H9 (cell line): ENCODE measurements at regions not wholly inside any gene's neighbourhood (a gene's known extent, or its start where the extent isn't known, plus 50 kb on each side); places are given as distances from the start of the nearest gene placed in this dataset.

Source experiments
- DNase-seq: peaks from one replicate; pipeline ENCODE4 v3.0.0-alpha.2; 2017
- H2AFZ ChIP-seq: one replicate; pipeline ENCODE4 v1.6.1; 2013; ENCODE audit warnings: mild to moderate bottlenecking, low read length, control low read depth, moderate library complexity
- H2AK5ac ChIP-seq: 2 replicates; pipeline ENCODE4 v1.6.1; 2013; ENCODE audit warnings: low read length, control low read depth, mixed read lengths; ENCODE audit not compliant: insufficient read length
- H2BK120ac ChIP-seq: one replicate; pipeline ENCODE4 v1.6.1; 2013; ENCODE audit warnings: low read depth, mild to moderate bottlenecking, low read length, control low read depth, inconsistent platforms; ENCODE audit not compliant: poor library complexity, severe bottlenecking
- H2BK12ac ChIP-seq: 2 replicates; pipeline ENCODE4 v1.6.1; 2013; ENCODE audit warnings: low read length, control low read depth, mixed read lengths, low read depth; ENCODE audit not compliant: insufficient read length
- H2BK15ac ChIP-seq: 2 replicates; pipeline ENCODE4 v1.6.1; 2013; ENCODE audit warnings: low read depth, low read length, control low read depth
- H2BK20ac ChIP-seq: one replicate; pipeline ENCODE4 v1.6.1; 2013; ENCODE audit warnings: low read depth, mild to moderate bottlenecking, low read length, control low read depth, inconsistent platforms; ENCODE audit not compliant: poor library complexity, severe bottlenecking
- H2BK5ac ChIP-seq: 2 replicates; pipeline ENCODE4 v1.6.1; 2013; ENCODE audit warnings: low read length, control low read depth, mixed read lengths; ENCODE audit not compliant: insufficient read length
- H3K14ac ChIP-seq: 2 replicates; pipeline ENCODE4 v1.6.1; 2013; ENCODE audit warnings: low read length, control low read depth; ENCODE audit not compliant: insufficient read depth
- H3K18ac ChIP-seq: 2 replicates; pipeline ENCODE4 v1.6.1; 2013; ENCODE audit warnings: low read depth, mild to moderate bottlenecking, mixed read lengths, low read length, control low read depth; ENCODE audit not compliant: insufficient read length
- H3K23ac ChIP-seq: 2 replicates; pipeline ENCODE4 v1.6.1; 2013; ENCODE audit warnings: low read length, control low read depth, mixed read lengths, low read depth; ENCODE audit not compliant: insufficient read length
- H3K23me2 ChIP-seq: 2 replicates; pipeline ENCODE4 v1.6.1; 2013; ENCODE audit warnings: low read depth, mild to moderate bottlenecking, mixed read lengths, low read length, control low read depth; ENCODE audit not compliant: insufficient read length, poor library complexity, severe bottlenecking
- H3K27ac ChIP-seq: 2 replicates; pipeline ENCODE4 v1.5.1; 2013; ENCODE audit warnings: low read length, control low read depth, mixed read lengths, low read depth; ENCODE audit not compliant: insufficient read length
- H3K27me3 ChIP-seq: 2 replicates; pipeline ENCODE4 v1.6.1; 2013; ENCODE audit warnings: low read length, control low read depth, inconsistent platforms; ENCODE audit not compliant: insufficient read depth
- H3K4ac ChIP-seq: 2 replicates; pipeline ENCODE4 v1.6.1; 2013; ENCODE audit warnings: low read depth, mild to moderate bottlenecking, control low read depth, inconsistent platforms, low read length, moderate library complexity
- H3K4me1 ChIP-seq: 2 replicates; pipeline ENCODE4 v1.6.1; 2013; ENCODE audit warnings: low read length, control low read depth, inconsistent platforms; ENCODE audit not compliant: insufficient read depth
- H3K4me2 ChIP-seq: 2 replicates; pipeline ENCODE4 v1.6.1; 2013; ENCODE audit warnings: low read length, control low read depth, mixed read lengths; ENCODE audit not compliant: insufficient read length, insufficient read depth
- H3K56ac ChIP-seq: 2 replicates; pipeline ENCODE4 v1.6.1; 2013; ENCODE audit warnings: low read depth, mild to moderate bottlenecking, mixed read lengths, low read length, control low read depth; ENCODE audit not compliant: insufficient read length
- H3K79me1 ChIP-seq: 2 replicates; pipeline ENCODE4 v1.6.1; 2013; ENCODE audit warnings: low read depth, mild to moderate bottlenecking, moderate library complexity, low read length, control low read depth, inconsistent platforms; ENCODE audit not compliant: insufficient read depth, poor library complexity, severe bottlenecking
- H3K79me2 ChIP-seq: 2 replicates; pipeline ENCODE4 v1.6.1; 2013; ENCODE audit warnings: low read length, control low read depth, inconsistent platforms; ENCODE audit not compliant: insufficient read depth
- H3K9ac ChIP-seq: 2 replicates; pipeline ENCODE4 v1.6.1; 2013; ENCODE audit warnings: low read length, control low read depth, mixed read lengths; ENCODE audit not compliant: insufficient read length; ENCODE audit errors: extremely low read depth
- H3K9me3 ChIP-seq: one replicate; pipeline ENCODE4 v1.6.1; 2013; ENCODE audit warnings: low read depth, low read length, inconsistent platforms; ENCODE audit not compliant: control insufficient read depth
- H3T11ph ChIP-seq: one replicate; pipeline ENCODE4 v1.6.1; 2013; ENCODE audit warnings: mild to moderate bottlenecking, low read length, control low read depth, inconsistent platforms
- H4K20me1 ChIP-seq: one replicate; pipeline ENCODE4 v1.6.1; 2013; ENCODE audit not compliant: control insufficient read depth, insufficient read length, insufficient read depth
- H4K5ac ChIP-seq: 2 replicates; pipeline ENCODE4 v1.6.1; 2013; ENCODE audit warnings: low read depth, mild to moderate bottlenecking, mixed read lengths, low read length, control low read depth; ENCODE audit not compliant: insufficient read length
- H4K8ac ChIP-seq: replicated peaks from 2 replicates; pipeline ENCODE4 v1.6.1; 2013; ENCODE audit warnings: low read length, control low read depth, mixed read lengths, low read depth; ENCODE audit not compliant: insufficient read length
- H4K91ac ChIP-seq: 2 replicates; pipeline ENCODE4 v1.6.1; 2013; ENCODE audit warnings: low read depth, mild to moderate bottlenecking, moderate library complexity, mixed read lengths, low read length, control low read depth; ENCODE audit not compliant: insufficient read length
- H3K27ac Mint-ChIP-seq, 3 experiments: 2 replicates in 2 of 3; 3 replicates in 1 of 3; pipeline ENCODE4 v1.8.0; 2020 to 2021; ENCODE audit warnings: mixed read lengths in 3 of 3, mild to moderate bottlenecking in 1 of 3, moderate library complexity in 1 of 3
- H3K27me3 Mint-ChIP-seq: 2 replicates; pipeline ENCODE4 v1.8.0; 2021; ENCODE audit warnings: low read depth, mild to moderate bottlenecking, moderate library complexity, mixed read lengths
- H3K36me3 Mint-ChIP-seq, 3 experiments: 2 replicates in 2 of 3; 3 replicates in 1 of 3; pipeline ENCODE4 v1.8.0; 2020 to 2021; ENCODE audit warnings: low read depth in 3 of 3, mixed read lengths in 3 of 3; ENCODE audit not compliant: insufficient read depth in 1 of 3
- H3K4me1 Mint-ChIP-seq, 2 experiments: 2 replicates each; pipeline ENCODE4 v1.8.0; 2020; ENCODE audit warnings: mixed read lengths in 2 of 2
- H3K4me3 Mint-ChIP-seq, 2 experiments: 2 replicates in 1 of 2; 3 replicates in 1 of 2; pipeline ENCODE4 v1.8.0; 2020 to 2021; ENCODE audit warnings: mild to moderate bottlenecking in 2 of 2, mixed read lengths in 2 of 2, moderate library complexity in 1 of 2
- H3K9me3 Mint-ChIP-seq, 2 experiments: 2 replicates in 1 of 2; 3 replicates in 1 of 2; pipeline ENCODE4 v1.8.0; 2020; ENCODE audit warnings: mild to moderate bottlenecking in 2 of 2, mixed read lengths in 2 of 2, moderate library complexity in 1 of 2
- WGBS: extraction: QIAGEN DNeasy Blood & Tissue Kit; methylation state at CpG from one replicate; pipeline ENCODE4 v1.1.7; 2013; ENCODE audit warnings: missing lambda C conversion rate, low lambda C conversion rate, mixed read lengths; ENCODE audit not compliant: insufficient read length; ENCODE audit errors: extremely low coverage; 5-methylcytosine and 5-hydroxymethylcytosine counted together
- TF ChIP-seq, protein P1 (sequence below): fragments of 200-600 bp; sonication (generic); conservative IDR thresholded peaks from 3 replicates; pipeline ENCODE4 v1.8.0; 2021; ENCODE audit warnings: antibody characterized with exemption, mild to moderate bottlenecking

- Mint-ChIP-seq H3K27ac (no peak overlapping the region), H3K9me3 (peaks cover 13 to 19% of the 10 kb centered on the region in 2 experiments), H3K36me3 (peaks cover 13 to 38% (median 17%) of the 10 kb centered on the region in 3 experiments), H3K4me1 (peaks cover 24 to 30% of the 10 kb centered on the region in 2 experiments), H3K27me3 (no peaks in the 10 kb centered on the region; the same call in 1 of the 2 replicates), H3K4me3 (no peak overlapping the region)
- H2BK5ac ChIP-seq: no peak overlapping the region
- H3K27me3 ChIP-seq: no peaks in the 10 kb centered on the region
- H2AFZ ChIP-seq: no peak overlapping the region
- H3K56ac ChIP-seq: no peak overlapping the region
- H3K23me2 ChIP-seq: no peaks in the 10 kb centered on the region
- no peak overlapping the region for H2BK120ac ChIP-seq
- no peaks in the 10 kb centered on the region for H4K20me1 ChIP-seq
- H4K5ac ChIP-seq: no peak overlapping the region
- H2BK15ac ChIP-seq: no peak overlapping the region
- peaks cover 6% of the 10 kb centered on the region; the same call in 1 of the 2 replicates for H3K4me1 ChIP-seq
- no peak overlapping the region for H3K14ac ChIP-seq
- H3T11ph ChIP-seq: no peak overlapping the region
- no CpG with 5 or more reads among the region's 1 CpG for WGBS
- no peak overlapping the region for H2AK5ac ChIP-seq
- no peak for DNase-seq
- no peak overlapping the region for H2BK12ac ChIP-seq
- no peaks in the 10 kb centered on the region for H3K9me3 ChIP-seq
- no peak overlapping the region for H3K4me2 ChIP-seq
- no peaks in the 10 kb centered on the region for H3K79me1 ChIP-seq
- H3K18ac ChIP-seq: no peak overlapping the region
- no peak overlapping the region for H4K8ac ChIP-seq
- H2BK20ac ChIP-seq: no peak overlapping the region
- H3K27ac ChIP-seq: no peak overlapping the region
- no peak overlapping the region for H3K4ac ChIP-seq
- no peak overlapping the region for H4K91ac ChIP-seq
- H3K9ac ChIP-seq: no peak overlapping the region
- TF ChIP-seq, protein P1, sequence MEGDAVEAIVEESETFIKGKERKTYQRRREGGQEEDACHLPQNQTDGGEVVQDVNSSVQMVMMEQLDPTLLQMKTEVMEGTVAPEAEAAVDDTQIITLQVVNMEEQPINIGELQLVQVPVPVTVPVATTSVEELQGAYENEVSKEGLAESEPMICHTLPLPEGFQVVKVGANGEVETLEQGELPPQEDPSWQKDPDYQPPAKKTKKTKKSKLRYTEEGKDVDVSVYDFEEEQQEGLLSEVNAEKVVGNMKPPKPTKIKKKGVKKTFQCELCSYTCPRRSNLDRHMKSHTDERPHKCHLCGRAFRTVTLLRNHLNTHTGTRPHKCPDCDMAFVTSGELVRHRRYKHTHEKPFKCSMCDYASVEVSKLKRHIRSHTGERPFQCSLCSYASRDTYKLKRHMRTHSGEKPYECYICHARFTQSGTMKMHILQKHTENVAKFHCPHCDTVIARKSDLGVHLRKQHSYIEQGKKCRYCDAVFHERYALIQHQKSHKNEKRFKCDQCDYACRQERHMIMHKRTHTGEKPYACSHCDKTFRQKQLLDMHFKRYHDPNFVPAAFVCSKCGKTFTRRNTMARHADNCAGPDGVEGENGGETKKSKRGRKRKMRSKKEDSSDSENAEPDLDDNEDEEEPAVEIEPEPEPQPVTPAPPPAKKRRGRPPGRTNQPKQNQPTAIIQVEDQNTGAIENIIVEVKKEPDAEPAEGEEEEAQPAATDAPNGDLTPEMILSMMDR: no peak
- H3K23ac ChIP-seq: no peak overlapping the region
- H3K79me2 ChIP-seq: no peaks in the 10 kb centered on the region
Observed at GRCh38 chr10:76784076-76784475, 853.5 kb downstream of the KCNMA1 start.
